SIG-M5 (cell line): ENCODE measurements at regions not wholly inside any gene's neighbourhood (a gene's known extent, or its start where the extent isn't known, plus 50 kb on each side); places are given as distances from the start of the nearest gene placed in this dataset.

Source experiments
- DNase-seq: peaks from one replicate; lab custom pipeline; 2025; lab: John Stamatoyannopoulos, UW

GRCh38 chr1:201589186-201589585, 50.3 kb downstream of the NAV1 start:
- no peak for DNase-seq

- DNase-seq, result no peak
Observed at GRCh38 chr1:201590474-201590873, 51.5 kb downstream of the NAV1 start.

GRCh38 chr1:201591348-201591747, 52.4 kb downstream of the NAV1 start:
- no peak for DNase-seq

GRCh38 chr1:201591981-201592380, 53.1 kb downstream of the NAV1 start:
- DNase-seq, result no peak

- peak; percentile 52 for DNase-seq
Observed at GRCh38 chr1:201593200-201593921, 54.4 kb downstream of the NAV1 start.

- no peak for DNase-seq
Observed at GRCh38 chr1:201594575-201595245, 55.8 kb downstream of the NAV1 start.

GRCh38 chr1:201595381-201595780, 56.5 kb downstream of the NAV1 start:
- DNase-seq, result no peak

GRCh38 chr1:201596101-201596868, 57.4 kb downstream of the NAV1 start:
- DNase-seq, result no peak

GRCh38 chr1:201597551-201598230, 58.8 kb downstream of the NAV1 start:
- no peak for DNase-seq

- no peak for DNase-seq
Observed at GRCh38 chr1:201598396-201598795, 59.5 kb downstream of the NAV1 start.

GRCh38 chr1:201598973-201599372, 60.0 kb downstream of the NAV1 start:
- DNase-seq, result no peak

GRCh38 chr1:201599548-201599947, 60.6 kb downstream of the NAV1 start:
- DNase-seq, result no peak

- no peak for DNase-seq
Observed at GRCh38 chr1:201602413-201603265, 63.7 kb downstream of the NAV1 start.

- no peak for DNase-seq
Observed at GRCh38 chr1:201603613-201604232, 64.8 kb downstream of the NAV1 start.

GRCh38 chr1:201605385-201606010, 66.6 kb downstream of the NAV1 start:
- DNase-seq, result no peak

- DNase-seq, result no peak
Observed at GRCh38 chr1:201606096-201606495, 67.2 kb downstream of the NAV1 start.

- DNase-seq, result no peak
Observed at GRCh38 chr1:201606623-201607022, 67.7 kb downstream of the NAV1 start.

GRCh38 chr1:201608635-201609395, 69.9 kb downstream of the NAV1 start:
- no peak for DNase-seq

- no peak for DNase-seq
Observed at GRCh38 chr1:201609661-201610318, 70.9 kb downstream of the NAV1 start.
